ENCODE measurements at regions not wholly inside any gene's neighbourhood (a gene's known extent, or its start where the extent isn't known, plus 50 kb on each side); places are given as distances from the start of the nearest gene placed in this dataset.

- intact Hi-C loops (cut with micrococcal nuclease), result no loop called here
- H3K9me3 Mint-ChIP-seq, result peaks cover 6% of the 10 kb centered on the region
Measured at GRCh38 chr6:115120391-115120790, 777.6 kb upstream of the HS3ST5 start.

GRCh38 chr6:115091461-115091860 lies 748.6 kb upstream of the HS3ST5 start:
- ChIA-PET POLR2A (no interaction called here), CTCF (no interaction called here)
- DNase-seq, result no peak
- ATAC-seq, result no peak
- Mint-ChIP-seq H3K9me3 (peaks cover 13% of the 10 kb centered on the region), H3K4me3 (no peak overlapping the region), H3K27me3 (no peaks in the 10 kb centered on the region), H3K4me1 (ENCODE audit: low read depth) (no peaks in the 10 kb centered on the region), H3K27ac (no peak overlapping the region), H3K36me3 (ENCODE audit: low read depth) (no peaks in the 10 kb centered on the region)
- no peak for TF ChIP-seq CTCF (IDR thresholded peaks at IDR 0.05)
- intact Hi-C loops (cut with micrococcal nuclease), result no loop called here

More at GRCh38 chr6:115120391-115120790, 777.6 kb upstream of the HS3ST5 start:
- ChIA-PET CTCF (no interaction called here), POLR2A (interaction anchor here (0.6 kb wide), 1 partner anchor 8 kb away, joined by 3 read pairs; no protein-coding TSS in a partner anchor)
- Mint-ChIP-seq H3K36me3 (ENCODE audit: low read depth) (no peaks in the 10 kb centered on the region), H3K27ac (no peak overlapping the region), H3K27me3 (no peaks in the 10 kb centered on the region), H3K4me3 (no peak overlapping the region), H3K4me1 (ENCODE audit: low read depth) (no peaks in the 10 kb centered on the region)
- ATAC-seq, result no peak
- no peak for TF ChIP-seq CTCF (IDR thresholded peaks at IDR 0.05)
- DNase-seq, result no peak

- ChIA-PET CTCF (interaction anchor here (0.6 kb wide), 1 partner anchor 23 kb away, joined by 3 read pairs; no protein-coding TSS in a partner anchor), POLR2A (no interaction called here)
- no peak overlapping the region for H3K4me3 Mint-ChIP-seq
- no peak for DNase-seq
- no peaks in the 10 kb centered on the region for H3K36me3 Mint-ChIP-seq (ENCODE audit: low read depth)
- H3K27me3 Mint-ChIP-seq, result no peaks in the 10 kb centered on the region
- peaks cover 14% of the 10 kb centered on the region for H3K9me3 Mint-ChIP-seq
- H3K4me1 Mint-ChIP-seq (ENCODE audit: low read depth), result no peaks in the 10 kb centered on the region
- intact Hi-C loops (cut with micrococcal nuclease), result no loop called here
- no peak overlapping the region for H3K27ac Mint-ChIP-seq
- no peak for ATAC-seq
- TF ChIP-seq CTCF (IDR thresholded peaks at IDR 0.05), result no peak
Measured at GRCh38 chr6:115078555-115078954, 735.7 kb upstream of the HS3ST5 start.

GRCh38 chr6:115071962-115072361 lies 729.1 kb upstream of the HS3ST5 start:
- CTCF ChIA-PET, result no interaction called here
- POLR2A ChIA-PET, result no interaction called here
- Mint-ChIP-seq H3K4me1 (ENCODE audit: low read depth) (no peaks in the 10 kb centered on the region), H3K9me3 (peaks cover 7% of the 10 kb centered on the region), H3K27ac (no peak overlapping the region), H3K27me3 (no peaks in the 10 kb centered on the region), H3K36me3 (ENCODE audit: low read depth) (no peaks in the 10 kb centered on the region), H3K4me3 (no peak overlapping the region)
- DNase-seq (no peak), ATAC-seq (no peak)
- intact Hi-C loops (cut with micrococcal nuclease), result no loop called here
- no peak for TF ChIP-seq CTCF (IDR thresholded peaks at IDR 0.05)

GRCh38 chr6:115067690-115068447 lies 725.0 kb upstream of the HS3ST5 start:
- TF ChIP-seq CTCF (IDR thresholded peaks at IDR 0.05), result no peak
- ATAC-seq, result no peak
- H3K27me3 Mint-ChIP-seq, result no peaks in the 10 kb centered on the region
- H3K36me3 Mint-ChIP-seq (ENCODE audit: low read depth), result no peaks in the 10 kb centered on the region
- POLR2A ChIA-PET, result no interaction called here
- H3K27ac Mint-ChIP-seq, result no peak overlapping the region
- CTCF ChIA-PET, result interaction anchor here (0.6 kb wide), 1 partner anchor 39 kb away, joined by 3 read pairs; no protein-coding TSS in a partner anchor
- DNase-seq, result no peak
- intact Hi-C loops (cut with micrococcal nuclease), result no loop called here
- no peak overlapping the region for H3K4me3 Mint-ChIP-seq
- H3K9me3 Mint-ChIP-seq, result peaks cover 7% of the 10 kb centered on the region
- H3K4me1 Mint-ChIP-seq (ENCODE audit: low read depth), result no peaks in the 10 kb centered on the region
